HK-2 (cell line): ENCODE measurements at regions not wholly inside any gene's neighbourhood (a gene's known extent, or its start where the extent isn't known, plus 50 kb on each side); places are given as distances from the start of the nearest gene placed in this dataset.

ENCODE experiments used
- DNase-seq: peaks from one replicate; pipeline ENCODE4 v3.0.0-alpha.2; 2018; ENCODE audit not compliant: unreplicated experiment

DNA sequence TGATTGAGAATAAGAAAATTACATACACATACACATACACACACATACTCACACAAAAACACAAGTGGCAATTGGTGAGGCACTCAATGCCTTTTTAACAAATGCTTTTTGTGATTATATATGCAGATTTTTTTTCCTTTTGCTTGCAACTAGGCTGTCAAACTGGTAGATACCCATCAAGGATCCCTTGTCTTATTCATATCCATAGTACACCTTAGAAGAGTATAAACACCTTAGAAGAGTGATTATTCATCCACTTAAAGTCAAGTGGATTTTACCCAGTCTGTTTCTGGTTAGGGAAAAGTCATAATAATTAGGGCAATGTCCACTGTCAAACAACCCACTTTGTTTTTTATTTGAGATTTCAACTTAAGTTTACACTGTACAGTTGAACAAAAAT is 1773.4 kb upstream of the MIR17HG start:
- DNase-seq, result no peak

DNA sequence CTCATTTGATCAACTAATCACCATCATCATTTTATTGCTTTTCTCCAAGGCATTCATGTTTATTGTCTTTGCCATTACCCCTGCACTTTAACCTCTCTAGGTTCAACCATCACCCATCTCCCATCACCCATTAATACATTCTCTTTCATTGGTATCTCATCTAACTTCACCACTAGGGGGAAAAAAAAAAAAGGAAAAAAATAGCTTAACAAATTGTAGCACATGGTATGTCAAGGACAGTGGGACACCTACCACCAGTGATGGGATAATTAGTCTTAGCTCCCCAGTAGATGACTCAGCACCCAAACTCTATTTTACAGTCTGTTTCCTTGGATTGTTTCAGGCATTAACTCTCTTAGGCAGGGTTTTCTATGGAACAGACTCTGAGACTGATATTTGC is 1770.2 kb upstream of the MIR17HG start:
- no peak for DNase-seq

DNA sequence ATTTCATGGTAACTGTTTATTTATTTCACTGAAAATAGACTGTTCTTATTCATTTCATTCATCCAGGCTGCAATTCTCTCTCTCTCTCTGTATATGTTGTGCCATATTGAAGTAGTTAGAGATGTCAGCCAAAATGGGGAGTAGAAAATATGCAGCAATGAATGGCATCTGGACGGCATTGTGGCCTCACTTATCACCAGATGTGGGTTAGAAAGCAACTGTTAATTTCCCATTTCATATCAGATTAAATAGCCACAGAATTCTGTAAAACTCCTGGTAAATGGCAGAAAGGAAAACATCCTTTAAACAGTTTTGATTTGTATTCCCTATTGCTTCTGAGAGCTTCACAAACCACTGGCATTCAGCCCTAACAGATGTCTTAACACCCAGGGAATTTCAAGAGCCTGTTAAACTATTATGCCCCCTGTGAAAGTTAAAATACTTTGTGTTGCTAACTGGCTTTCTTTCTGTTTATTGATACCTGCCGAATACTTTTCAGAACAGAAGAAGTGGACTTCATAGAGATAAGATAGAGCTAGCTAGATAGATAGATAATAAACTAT is 1763.3 kb upstream of the MIR17HG start:
- no peak for DNase-seq

DNA sequence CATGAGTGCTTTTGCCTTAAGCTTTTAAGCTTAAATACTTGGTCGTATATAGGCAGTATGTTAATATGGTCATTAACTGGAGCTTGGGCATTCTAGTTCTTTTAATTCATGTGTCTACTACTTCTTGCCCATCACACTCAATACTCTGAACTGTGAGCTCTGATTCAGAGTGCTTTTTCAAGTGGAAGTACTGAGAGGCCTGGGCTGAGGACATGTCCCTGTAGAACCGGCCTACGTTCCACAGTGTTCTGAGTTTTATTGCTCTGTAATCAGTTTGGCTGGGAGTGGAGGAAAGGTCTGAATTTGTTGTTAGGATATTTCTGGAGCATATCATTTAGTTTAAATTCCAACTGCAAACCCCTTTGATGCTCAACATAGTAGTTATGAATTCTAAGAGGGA is 1744.8 kb upstream of the MIR17HG start:
- DNase-seq, result no peak

DNA sequence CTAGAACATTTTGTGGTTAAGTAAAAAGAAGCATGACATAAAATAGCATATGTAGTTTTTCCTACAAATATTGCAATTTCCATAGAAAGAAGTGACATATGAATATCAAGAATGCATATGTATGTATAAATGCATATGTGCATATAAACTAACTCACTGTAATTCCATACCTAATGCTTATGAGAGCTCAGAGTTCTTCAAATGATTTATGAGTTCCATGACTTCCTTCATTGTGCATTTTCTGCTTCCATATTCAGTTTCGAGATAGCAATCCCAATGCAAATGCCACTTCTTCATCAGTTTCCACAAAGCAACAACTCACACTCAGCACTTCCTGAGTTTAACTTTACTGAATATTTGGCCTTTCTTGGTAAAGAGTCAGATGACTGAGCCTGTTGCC is 1744.3 kb upstream of the MIR17HG start:
- no peak for DNase-seq

DNA sequence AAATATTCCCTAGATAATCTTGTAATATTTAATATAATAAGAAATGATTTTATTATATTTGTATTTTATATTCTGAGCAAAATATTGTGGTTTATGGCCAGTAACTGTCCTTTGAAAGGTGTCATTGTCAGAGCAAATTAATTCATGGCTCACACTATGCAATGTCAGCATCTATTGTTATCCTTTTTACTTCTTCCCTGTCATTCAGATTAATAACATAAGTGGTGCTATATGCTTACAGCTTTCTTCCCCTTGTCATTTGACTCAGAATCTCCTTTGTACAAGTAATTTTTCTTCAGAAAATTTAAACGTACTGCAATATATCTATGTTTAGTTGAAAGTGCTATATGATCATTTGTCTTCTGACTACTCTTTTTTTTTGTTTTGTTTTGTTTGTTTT is 1738.2 kb upstream of the MIR17HG start:
- DNase-seq, result no peak

DNA sequence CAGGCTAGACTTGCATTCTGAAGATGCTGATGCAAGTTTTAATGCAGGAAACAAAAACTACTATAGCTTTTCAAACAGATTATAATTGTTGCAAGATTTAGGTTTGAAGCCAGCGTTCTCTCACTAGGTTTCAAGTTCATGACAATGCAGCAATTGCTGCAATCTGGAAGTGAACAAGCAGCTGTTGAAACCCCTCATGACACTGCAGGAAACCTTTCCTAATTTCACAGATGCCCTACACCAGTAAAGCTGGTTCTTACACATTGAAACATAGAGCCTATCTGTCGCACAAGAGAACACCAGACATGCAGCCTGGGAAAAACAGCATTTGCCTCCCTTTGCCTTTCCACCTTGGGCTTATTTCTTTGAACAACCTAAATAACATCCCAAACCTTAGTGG is 1737.2 kb upstream of the MIR17HG start:
- no peak for DNase-seq

DNA sequence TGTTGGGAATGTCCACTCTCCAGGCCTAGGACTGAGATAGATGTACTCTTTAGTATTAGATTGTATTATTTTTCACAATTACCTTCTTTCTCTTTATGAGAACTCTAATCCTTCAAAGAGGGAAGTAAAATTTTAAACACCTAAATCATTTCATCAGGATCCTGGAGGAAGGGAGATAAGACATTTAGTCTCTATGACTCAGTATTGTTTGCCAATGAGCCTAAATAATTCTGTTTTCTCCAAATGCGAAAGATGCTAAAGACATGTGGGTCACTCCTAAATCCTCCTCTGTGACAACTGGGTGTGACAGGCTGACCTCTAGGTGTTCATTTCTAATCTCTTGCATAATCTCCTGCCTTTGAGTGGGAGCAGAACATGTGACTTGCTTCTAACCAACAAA is 1736.6 kb upstream of the MIR17HG start:
- no peak for DNase-seq

DNA sequence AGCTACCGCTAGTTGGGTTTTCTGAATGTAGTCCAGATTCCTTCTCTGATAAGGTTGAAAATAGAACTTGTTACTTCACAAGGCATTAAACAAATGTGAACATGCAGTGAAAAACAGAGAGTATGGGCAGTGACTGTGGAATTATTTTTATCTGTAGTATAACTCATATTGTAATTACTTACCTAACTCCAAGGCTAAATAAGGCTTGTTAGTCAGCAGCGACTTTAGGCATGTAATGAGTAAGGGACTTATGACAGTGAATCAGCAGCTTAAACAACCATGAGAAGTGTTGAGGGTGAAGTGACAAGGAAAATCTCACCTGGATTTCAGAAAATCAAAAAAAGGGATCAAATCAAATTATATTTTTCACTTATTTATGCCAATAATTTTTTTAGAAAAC is 1719.5 kb upstream of the MIR17HG start:
- no peak for DNase-seq

DNA sequence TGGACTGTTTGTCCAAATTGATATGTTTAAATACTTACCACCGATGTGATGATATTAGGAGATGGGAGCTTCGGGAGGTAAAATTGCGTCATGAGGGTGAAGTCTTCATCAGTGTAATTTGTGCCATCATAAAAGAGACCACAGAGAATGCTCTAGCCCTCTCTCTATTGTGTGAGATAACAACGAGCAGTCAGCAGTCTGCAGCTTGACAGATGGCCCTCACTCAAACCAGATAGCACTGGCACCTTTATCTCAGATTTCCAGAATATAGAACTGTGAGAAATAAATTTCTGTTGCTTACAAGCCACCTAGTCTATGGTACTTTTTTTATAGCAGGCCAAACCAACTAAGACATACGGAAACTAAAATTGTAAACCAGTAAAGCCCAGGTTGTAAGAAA is 1718.9 kb upstream of the MIR17HG start:
- DNase-seq, result no peak

DNA sequence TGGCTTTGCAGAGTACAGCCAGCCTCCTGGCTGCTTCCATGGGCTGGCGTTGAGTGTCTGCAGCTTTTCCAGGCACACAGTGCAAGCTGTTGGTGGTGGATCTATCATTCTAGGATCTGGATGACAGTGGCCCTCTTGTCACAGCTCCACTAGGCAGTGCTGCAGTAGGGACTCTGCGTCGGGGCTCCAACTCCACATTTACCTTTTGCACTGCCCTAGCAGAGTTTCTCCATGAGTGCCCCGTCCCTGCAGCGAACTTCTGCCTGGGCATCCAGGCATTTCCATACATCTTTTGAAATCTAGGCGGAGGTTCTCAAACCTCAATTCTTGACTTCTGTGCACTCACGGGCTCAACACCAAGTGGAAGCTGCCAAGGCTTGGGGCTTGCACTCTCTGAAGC is 1697.3 kb upstream of the MIR17HG start:
- DNase-seq, result no peak

DNA sequence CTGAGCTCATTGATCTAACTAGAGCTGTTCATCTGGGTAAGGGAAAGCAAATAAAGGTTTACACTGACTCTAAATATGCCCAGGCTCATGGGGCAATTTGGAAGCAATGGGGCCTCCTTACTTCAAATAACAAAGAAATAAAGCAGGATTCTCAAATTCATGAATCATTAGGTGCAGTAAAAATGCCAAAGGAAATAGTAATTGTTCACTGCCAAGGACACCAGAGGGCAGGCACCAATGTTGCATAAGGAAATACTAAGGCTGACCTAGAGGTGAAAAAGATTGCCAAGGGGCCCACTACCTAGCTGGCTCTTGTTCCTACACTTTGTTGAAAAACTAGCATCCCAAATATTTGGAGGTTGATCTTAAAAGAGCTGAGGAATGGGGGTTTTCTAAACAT is 1686.7 kb upstream of the MIR17HG start:
- DNase-seq, result no peak

DNA sequence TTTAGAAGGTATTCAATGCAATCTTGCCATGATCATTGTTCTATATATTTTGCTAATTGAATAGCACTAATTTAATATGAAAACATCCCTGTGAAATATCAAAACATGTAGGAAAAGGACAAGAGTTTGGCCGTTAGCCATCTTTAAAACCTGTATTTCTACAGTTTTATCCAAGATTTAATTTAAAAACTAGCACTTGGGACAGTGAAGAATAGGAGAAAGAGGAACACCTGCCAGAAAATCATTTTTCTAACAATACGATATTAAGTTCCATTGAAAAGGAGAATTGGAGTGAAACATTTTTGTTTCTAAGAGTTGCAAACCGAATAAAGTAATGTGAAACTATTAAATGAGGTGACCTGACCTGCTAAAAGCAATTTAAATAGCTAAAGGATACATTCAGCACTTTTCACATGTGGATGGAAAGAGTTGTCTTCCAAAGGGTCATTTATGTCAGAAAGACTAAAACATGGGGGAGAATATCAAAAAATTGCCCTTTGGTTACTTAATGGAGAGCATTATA is 1673.6 kb upstream of the MIR17HG start:
- no peak for DNase-seq

DNA sequence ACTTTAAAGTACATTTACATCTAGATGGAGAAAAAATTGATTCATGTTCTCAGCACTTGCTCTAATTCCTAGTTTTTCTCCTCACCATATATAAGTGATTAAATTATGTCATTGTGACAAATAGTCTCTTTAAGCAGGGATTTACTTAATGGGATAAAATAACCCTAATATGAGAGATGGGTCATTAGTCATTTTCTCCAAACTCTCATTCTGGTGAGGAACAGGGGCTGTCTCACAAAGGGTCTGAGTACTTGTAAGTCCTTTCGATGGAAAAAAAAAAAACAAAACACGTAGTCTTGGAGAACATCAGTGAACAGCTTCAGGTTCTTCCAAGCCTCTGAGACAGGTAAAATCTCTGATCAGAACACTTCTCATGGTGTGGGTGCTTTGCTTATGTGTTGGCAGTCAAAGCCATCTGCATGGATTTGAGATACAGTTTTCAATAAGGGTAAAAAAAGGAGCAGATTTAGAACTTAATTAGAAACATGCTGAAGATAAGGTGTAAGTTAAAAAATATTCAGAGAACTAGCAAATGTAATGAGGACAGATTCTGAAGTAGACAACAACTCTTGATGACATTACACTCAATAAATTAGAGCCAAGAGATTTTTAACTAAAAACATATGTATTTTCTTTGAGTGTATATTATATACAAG is 1668.9 kb upstream of the MIR17HG start:
- no peak for DNase-seq

DNA sequence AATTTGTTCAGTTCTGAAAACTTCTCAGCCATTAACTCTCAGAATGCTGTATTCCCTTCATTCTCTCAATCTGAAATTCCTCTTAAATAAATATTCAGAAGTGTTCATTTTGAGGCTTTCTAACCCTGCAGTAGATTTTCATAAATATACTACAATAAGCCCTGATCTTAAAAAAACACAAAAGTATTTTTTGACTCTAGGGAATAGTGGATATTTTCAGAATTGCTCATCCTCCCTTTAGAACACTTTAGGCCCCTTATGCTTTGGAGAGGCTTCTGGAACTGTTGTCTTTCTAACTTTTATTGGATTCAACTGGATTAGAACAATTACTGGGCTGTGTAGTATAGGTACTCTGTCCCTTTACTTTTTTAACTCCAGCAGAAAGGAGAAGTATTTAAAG is 1662.6 kb upstream of the MIR17HG start:
- DNase-seq, result no peak

DNA sequence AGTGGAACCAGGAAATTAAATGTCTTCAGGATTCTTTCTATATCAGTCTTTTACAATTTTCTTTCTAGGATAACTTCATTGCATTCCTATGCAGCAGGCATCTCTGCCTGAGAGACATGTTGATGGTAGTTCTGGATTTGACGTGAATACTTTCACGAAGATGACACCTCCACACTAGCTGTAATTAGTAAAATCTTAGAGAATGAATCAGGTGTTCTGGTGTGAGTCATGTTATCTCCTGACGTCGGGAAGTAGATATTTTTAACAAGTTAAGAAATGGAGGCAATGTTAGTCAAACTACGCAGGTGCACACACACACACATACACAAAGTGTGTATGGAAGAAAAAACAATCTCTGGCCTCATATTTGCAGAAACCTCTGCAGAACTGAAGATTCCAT is 1661.3 kb upstream of the MIR17HG start:
- no peak for DNase-seq

DNA sequence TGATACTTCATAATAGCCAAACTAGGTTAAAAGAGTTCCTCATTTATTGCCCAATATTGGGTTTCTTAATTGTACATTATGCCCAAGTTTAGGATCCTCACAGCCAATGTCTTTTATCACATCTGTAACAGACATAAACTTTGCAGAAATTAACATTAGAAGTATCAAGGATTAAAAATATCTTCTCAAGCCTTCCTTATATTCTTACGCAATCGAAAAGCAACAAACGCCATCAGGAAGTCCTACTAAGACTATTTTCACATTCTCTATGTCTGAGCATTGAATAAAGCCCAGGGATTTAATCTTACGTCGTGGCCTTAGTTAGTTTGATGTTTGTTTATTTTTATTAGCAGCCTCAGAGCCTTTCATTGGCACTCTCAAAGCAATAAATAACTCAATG is 1660.4 kb upstream of the MIR17HG start:
- DNase-seq, result no peak

DNA sequence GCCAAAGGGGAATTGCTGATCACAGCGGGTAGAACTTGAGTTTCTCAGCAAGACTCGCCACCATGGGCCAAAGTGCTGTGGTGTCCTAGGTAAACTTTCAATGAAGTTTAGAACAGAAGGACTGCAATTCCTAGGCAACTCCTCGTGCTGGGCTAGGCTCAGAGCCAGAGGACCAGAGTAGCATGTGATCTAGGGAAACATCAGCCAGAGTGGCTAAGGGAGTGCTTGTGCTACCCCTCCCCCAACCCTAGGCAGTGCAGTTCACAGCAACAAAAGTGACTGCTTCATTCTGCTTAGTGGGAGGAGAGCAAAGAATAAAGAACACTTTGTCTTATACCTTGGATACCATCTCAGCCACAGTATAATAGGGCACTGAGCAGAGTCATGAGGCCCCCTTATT is 1658.6 kb upstream of the MIR17HG start:
- DNase-seq, result no peak

DNA sequence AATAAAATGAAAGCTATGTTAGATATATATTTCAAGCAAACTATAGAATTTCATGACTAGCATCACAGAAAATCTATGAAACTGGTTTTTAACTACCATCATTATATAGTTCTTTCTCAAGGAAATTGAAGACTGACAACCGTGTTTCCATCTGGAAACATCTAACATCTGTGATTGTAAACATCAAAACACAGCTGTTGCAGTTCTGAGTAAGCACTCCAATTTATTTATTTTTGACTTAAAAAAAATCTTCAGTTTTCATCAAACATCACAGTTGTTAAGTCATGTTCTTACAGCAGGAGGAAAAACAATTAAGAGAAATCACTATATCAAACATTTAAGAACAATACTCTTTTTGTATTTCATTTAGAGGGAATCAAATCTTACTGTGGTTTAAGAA is 1653.0 kb upstream of the MIR17HG start:
- no peak for DNase-seq

DNA sequence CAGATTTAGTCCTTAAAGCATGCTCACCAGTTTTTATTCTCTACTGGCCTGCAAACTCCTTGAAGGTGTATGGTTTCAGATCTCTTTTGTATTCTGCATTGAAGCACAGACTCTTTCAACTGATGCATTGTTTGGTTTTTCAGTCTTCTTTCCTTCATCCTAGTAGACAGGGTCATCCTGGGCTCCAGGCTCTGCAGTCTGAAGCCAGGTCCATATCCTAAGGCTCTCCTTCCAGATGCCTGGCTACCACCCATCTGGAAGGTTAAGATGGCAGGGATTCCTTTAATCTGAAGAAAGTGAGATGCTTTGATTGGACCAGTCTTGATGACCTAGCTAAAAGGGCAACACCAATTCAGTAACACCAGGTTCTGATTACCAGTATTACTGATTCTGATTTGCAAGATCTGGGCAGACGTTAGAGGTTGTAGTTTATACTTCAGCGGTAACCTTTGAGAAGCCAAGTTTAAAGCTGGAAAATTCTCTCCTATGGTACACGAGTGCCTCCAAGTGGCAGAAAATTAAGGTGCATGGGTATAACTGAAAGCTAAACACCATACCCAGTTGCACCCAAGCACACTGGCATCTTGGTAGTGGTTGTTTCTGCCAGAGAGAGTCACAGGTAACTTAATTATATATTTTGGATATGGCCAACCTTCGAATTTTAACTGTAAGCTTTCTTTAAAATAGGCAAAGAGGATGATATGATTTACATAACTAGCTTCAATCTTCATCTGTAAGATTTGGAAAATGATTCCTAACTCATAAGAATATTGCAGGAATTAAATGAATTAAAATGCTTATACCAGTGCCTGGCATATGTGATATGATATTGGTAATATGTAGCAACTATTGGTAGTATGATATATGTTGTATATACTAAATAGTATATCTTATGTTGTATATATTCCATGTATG is 1651.9 kb upstream of the MIR17HG start:
- DNase-seq, result peak; percentile 42

DNA sequence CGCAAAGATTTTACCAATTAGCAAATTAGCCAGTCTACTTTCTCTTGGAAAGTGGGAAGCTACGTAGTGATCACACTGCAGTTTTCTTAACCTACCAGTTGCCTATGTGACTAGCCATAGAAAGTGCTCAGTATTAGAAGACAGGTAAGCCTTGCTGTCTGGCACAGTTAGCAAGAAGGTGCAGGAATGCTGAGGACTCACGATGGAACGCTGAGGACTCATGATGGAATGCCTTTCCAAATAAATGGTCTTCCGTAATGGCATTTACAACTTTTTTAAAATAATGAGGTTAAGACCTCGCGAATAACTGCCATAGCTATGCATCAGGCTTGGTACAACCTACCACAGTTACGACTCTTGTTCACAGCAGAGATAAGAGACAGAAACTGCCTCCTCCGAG is 1645.6 kb upstream of the MIR17HG start:
- no peak for DNase-seq

DNA sequence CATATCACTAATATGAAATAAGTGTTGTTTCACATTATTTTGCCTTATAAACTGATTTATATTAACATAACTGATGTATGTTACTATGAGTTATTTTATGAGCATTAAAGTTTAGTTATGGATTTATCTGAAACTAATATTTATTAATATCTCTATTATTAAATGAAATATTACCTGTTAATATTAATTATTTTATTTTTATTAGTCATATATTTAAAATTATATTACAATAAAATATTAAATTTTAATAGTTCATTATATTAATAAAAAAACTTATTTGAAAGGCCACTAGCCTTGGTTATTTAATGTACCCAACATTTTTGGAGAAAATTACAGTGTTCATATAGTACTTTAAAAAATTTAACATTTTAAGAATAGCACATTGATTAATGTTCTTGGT is 1643.4 kb upstream of the MIR17HG start:
- DNase-seq, result no peak

DNA sequence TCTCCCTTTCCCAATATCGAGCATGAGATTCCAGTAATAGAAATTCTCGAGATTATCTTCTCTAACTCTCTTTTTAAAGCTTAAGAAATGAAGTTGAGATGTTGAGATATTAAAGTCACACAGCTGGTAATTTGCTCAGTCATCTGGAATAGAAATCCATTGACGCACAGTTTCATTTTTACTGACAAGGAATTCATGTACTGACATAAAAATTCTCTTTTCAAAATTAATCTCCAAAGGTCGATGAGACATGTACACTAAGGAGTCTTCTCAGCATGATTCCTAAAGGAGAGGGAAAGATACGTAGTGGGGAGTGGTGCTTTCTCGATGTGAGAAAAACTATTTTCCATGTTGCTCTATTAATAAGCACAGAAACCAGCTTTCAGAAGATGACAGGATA is 1639.5 kb upstream of the MIR17HG start:
- DNase-seq, result no peak
